ENCODE measurements at regions not wholly inside any gene's neighbourhood (a gene's known extent, or its start where the extent isn't known, plus 50 kb on each side); places are given as distances from the start of the nearest gene placed in this dataset.

DNA sequence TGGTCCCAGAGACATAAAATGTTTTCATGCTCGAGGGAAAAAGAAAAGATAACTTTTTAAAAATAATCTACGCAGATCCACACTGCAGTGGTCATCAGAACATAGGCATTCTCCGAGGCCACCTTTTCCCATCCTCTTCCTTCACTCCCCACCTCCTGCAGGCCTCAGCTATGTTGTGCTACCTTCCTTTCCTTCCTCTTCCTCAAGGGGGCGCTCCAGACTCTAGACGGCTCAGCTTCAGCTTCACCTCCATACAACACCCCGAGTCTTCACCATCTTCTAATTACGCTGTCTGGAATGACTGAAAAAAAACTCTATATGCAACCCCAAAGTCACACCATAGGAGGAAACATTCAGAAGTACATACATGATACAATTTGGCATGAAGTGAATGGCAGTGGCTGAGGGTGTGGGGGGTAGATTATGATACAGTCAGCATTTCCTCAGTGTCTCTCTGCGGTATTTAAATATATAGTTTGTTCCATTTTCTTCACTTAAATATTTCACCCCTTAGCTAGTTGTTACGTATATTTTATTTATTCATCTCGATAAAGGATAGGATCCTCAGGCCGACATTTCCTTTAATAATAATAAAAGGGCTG lies 583.6 kb downstream of the IRS1 start:
- TF ChIP-seq, protein P1, sequence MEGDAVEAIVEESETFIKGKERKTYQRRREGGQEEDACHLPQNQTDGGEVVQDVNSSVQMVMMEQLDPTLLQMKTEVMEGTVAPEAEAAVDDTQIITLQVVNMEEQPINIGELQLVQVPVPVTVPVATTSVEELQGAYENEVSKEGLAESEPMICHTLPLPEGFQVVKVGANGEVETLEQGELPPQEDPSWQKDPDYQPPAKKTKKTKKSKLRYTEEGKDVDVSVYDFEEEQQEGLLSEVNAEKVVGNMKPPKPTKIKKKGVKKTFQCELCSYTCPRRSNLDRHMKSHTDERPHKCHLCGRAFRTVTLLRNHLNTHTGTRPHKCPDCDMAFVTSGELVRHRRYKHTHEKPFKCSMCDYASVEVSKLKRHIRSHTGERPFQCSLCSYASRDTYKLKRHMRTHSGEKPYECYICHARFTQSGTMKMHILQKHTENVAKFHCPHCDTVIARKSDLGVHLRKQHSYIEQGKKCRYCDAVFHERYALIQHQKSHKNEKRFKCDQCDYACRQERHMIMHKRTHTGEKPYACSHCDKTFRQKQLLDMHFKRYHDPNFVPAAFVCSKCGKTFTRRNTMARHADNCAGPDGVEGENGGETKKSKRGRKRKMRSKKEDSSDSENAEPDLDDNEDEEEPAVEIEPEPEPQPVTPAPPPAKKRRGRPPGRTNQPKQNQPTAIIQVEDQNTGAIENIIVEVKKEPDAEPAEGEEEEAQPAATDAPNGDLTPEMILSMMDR (IDR thresholded peaks at IDR 0.05): peak; percentile 50 to 70 (median 60)
- no peak for TF ChIP-seq POLR2AphosphoS5 (IDR thresholded peaks at IDR 0.05)

All from esophagus muscularis mucosa (tissue), 3 donors.